CD4-positive, alpha-beta T cell treated with Interleukin-10 for 1 hour (primary cell): ENCODE measurements at regions not wholly inside any gene's neighbourhood (a gene's known extent, or its start where the extent isn't known, plus 50 kb on each side); places are given as distances from the start of the nearest gene placed in this dataset.
"Not testable (repeated sequence)": the region's sequence is repeated elsewhere in the genome, so short reads cannot be mapped to it uniquely, and the experiment has no call there.

ENCODE experiments used
- DNase-seq: peaks from one replicate; pipeline ENCODE4 v3.0.0-alpha.2; 2020

- no peak for DNase-seq
Observed at GRCh38 chr21:14058566-14058965, 152.2 kb downstream of the LIPI start.

DNA sequence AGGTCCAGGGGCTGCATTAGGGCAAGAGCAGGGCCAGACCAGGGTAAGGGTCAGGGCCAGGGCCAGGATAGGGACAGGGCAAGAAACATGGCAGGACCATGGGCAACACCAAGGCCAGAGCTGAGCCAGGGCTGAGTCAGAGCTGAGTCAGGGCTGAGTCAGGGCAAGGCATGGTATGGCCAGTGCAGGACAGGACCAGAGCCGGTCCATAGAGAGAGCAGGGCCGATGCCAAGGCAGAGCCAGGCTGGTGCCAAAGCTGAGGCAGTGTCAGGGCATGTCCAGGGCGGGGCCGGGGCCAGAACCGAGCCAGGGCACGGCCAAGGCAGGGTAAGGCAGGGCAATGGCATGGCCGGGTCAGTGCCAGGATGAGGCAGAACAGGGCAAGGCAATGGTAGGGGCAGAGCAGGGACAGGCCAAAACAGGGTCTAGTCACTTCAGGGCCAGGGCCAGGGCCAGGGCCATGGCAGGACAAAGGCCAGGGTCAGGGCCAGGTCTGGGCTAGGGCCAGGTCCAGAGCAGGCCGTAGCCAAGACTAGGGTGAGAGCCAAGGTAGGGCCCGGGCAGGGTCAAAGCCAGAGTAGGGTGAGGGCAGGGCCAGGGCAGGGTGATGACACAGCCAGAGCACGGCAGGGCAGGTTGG lies 152.8 kb downstream of the LIPI start:
- not testable (repeated sequence) for DNase-seq

- DNase-seq, result no peak
Observed at GRCh38 chr21:14057313-14057712, 153.4 kb downstream of the LIPI start.

- DNase-seq, result no peak
Observed at GRCh38 chr21:14056771-14057191, 154.0 kb downstream of the LIPI start.

DNA sequence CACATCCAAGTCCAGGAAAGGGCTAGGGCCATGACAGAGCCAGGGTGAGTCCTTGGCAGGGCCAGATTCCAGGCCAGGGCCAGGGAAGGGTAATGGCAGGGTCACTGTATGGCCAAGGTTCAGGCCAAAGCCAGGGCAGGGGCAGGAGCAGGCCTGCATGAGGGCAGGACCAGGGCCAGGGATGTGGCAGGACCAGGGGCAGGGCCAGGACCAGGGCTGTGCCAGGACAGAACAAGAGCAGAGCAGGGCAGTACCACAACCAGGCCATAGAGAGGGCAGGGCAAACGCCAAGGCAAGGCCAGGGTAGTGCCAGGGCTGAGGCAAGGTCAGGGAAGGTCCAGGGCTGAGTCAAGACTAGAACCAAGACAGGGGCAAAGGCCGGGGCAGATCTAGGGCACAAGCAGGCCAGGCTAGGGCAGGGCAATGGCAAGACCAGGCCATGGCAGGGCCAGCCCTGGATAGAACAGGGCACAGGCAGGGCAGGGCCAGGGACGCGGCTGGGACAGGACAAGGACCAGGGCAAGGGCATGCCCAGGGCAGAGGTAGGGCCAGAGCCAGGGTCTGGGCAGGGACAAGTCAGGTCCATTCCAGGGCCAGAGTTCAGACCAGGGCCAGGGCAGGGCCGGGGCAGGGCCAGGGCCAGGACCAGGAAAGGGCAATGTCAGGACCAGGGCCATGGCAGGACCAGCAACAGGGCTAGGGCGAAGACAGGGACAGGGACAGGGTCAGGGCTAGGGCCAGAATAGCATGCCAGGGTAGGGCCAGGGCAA lies 154.8 kb downstream of the LIPI start:
- not testable (repeated sequence) for DNase-seq

- no peak for DNase-seq
Observed at GRCh38 chr21:14054682-14055081, 156.1 kb downstream of the LIPI start.

GRCh38 chr21:14050121-14050520 lies 160.6 kb downstream of the LIPI start:
- no peak for DNase-seq

- no peak for DNase-seq
Observed at GRCh38 chr21:14046401-14046800, 164.4 kb downstream of the LIPI start.

GRCh38 chr21:14040386-14040785 lies 170.4 kb downstream of the LIPI start:
- DNase-seq, result no peak

DNA sequence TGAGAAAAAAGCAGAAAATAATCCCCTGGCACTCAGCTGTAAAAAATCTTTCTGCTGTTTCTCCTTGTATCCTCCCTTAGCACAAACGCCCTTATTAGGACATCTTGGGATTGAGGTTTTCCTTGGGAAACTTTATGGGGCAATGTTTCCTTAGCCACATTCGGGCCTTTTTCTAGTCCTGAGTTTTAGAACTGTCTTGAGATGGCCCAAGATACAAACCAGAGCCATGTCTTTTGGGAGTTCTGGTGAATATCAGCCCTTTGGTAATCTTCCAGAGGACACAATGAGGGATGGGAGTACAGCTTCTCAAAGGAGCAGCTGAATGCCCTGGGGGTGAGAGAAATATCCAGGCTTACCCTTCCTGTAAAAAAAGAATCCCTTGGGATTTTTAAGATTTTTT lies 182.1 kb downstream of the LIPI start:
- not testable (repeated sequence) for DNase-seq

DNA sequence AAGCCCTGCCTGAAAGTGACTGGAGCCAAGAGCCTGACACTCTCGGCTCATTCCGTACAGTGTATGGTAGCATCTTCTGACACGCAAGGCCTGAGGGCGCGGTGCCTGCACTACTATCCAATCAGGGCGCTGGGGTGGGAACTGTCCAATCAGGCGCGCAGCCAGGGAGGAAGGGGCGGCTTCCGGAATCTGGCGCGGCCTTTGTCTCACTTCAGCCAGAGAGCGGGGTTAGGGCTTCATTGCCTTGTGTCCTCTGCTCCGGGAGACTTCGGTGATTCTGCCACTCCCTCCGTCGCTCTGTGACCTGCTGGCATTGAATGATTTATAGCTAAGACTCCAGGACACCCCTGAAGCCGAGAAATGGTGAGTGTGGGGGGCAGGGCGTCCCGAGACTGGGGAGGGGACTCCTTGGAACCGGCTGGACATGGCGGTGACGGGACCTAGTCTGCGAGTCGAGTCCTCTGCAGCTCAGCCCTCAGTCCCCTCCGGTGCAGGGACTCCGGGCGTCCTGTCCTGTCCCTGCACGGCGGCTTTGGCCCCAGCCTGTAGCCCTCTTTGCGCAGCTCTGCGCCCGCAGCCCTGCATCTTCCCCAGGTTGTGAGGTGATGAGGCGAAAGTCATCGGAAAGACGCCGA lies 183.4 kb downstream of the LIPI start:
- DNase-seq, result peak; percentile 90

DNA sequence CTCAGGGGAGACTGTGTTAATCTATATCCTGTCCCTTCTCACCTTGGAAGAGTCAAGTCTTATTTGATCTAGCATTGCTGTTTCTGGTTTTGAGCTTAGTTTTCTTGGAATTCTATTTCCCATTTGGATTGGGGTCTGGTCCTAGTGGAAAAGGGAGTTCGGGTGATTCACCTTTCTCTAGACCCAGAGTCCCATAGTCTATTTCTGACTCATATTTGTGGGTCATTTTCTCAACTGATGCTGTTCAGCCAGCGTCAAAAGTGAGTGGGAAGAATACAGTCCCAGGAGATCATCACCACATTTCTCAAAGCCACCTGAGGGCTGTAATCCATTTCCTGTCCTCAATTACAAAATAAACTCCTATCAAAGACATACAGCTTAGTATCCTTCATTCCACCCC lies 190.6 kb downstream of the LIPI start:
- DNase-seq, result not testable (repeated sequence)

GRCh38 chr21:14015841-14016240 lies 194.9 kb downstream of the LIPI start:
- DNase-seq, result not testable (repeated sequence)

DNA sequence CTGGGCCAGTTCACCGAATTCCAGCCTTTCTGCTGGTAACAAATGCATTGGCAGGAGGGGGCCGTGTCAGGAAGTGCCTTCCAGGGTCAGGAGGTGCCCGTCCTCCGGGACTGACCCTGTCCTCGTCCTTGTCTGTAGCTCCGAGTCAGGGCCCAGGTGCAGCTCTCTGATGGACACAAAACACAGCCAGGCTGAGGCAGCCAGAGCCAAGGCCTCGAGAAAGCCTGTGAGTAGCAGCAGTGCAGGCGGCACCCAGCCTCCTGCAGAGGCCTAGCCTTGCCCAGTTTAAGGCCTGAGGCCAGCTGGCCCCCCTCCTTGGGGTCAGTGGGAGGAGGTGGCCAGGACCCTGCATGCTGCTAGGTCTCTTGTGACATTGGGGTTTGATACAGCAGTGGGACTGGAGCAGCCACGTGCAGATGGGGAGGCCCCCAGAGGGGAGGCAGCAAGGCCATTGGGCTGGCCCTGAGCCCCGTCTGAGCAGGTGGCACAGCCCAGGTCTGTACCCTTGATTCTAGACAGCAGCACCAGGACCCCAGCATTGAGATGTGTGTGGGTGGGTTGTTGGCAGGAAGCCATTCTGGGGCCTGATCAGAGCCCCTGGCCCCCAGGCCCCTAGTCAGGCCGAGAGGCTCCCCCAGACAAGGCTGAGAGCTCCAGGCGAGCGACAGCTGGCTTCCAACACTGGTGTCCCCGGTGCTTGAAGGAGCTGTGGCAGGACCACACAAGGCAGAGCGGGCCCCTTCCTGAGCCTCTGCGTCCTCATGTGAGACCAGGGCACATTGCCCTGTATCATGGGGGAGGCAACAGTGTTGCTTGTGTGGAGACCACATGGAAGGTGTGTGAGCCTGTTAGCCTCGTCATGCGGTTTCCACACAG lies 196.9 kb downstream of the LIPI start:
- DNase-seq, result not testable (repeated sequence)

DNA sequence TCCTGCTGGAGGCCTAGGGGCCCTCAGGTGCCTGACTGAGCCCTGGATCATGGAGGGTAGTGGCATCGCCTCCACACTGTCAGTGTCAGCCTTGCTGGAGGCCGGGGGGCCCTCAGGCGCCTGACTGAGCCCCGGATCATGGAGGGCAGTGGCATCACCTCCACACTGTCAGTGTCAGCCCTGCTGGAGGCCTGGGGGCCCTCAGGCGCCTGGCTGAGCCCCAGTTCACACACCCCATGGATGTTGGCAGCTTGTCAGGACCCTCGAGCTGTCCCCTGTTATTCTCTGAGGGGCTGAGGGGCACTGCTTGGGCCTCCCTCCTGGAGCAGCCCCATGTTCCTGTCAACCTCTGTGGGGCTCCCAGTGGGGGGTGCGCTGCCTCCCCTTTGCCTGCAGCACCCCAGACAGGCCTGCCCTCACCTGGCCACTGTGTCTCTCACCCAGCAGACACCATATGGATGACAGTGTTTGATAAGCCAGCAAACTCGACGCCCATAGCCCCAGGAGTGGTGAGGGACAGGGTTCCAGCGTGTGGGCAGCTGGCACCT lies 197.6 kb downstream of the LIPI start:
- DNase-seq, result no peak

GRCh38 chr21:14012409-14012808 lies 198.3 kb downstream of the LIPI start:
- DNase-seq, result no peak

GRCh38 chr21:14011751-14012150 lies 199.0 kb downstream of the LIPI start:
- not testable (repeated sequence) for DNase-seq

DNA sequence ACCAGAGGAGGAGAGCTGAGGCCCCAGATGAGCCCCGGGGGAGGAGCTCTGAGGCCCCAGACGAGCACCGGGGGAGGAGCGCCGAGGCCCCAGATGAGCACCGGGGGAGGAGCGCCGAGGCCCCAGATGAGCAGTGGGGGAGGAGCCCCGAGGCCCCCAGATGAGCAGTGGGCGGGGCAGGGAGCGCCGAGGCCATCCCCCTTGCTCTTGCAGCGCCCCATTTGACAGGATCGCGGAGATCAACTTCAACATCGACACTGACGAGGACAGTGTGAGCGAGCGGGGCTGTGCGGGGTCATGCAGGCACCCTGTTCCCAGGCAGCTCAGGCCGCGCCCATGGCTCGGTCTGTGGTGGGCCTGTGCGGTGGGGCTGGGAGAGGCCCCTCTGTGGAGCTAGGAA lies 199.6 kb downstream of the LIPI start:
- DNase-seq, result not testable (repeated sequence)

DNA sequence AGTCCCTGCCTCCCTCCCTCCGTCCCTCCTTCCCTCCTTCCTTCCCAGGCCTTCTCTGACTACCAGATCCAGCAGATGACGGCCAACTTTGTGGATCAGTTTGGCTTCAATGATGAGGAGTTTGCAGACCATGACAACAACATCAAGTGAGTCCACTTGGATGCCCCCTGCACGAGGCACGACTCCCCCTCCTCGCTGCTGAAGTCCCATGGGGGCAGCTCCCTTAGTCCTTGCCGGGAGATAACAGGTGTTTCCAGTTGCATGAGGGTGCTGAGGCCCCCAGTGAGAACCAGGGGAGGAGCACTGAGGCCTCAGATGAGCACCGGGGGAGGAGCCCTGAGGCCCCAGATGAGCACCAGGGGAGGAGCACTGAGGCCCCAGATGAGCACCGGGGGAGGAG lies 200.0 kb downstream of the LIPI start:
- DNase-seq, result no peak

GRCh38 chr21:14009990-14010389 lies 200.8 kb downstream of the LIPI start:
- DNase-seq, result not testable (repeated sequence)

GRCh38 chr21:14009238-14009981 lies 201.3 kb downstream of the LIPI start:
- not testable (repeated sequence) for DNase-seq

- not testable (repeated sequence) for DNase-seq
Observed at GRCh38 chr21:14008436-14008835, 202.3 kb downstream of the LIPI start.
